ENCODE measurements at regions not wholly inside any gene's neighbourhood (a gene's known extent, or its start where the extent isn't known, plus 50 kb on each side); places are given as distances from the start of the nearest gene placed in this dataset.

DNA sequence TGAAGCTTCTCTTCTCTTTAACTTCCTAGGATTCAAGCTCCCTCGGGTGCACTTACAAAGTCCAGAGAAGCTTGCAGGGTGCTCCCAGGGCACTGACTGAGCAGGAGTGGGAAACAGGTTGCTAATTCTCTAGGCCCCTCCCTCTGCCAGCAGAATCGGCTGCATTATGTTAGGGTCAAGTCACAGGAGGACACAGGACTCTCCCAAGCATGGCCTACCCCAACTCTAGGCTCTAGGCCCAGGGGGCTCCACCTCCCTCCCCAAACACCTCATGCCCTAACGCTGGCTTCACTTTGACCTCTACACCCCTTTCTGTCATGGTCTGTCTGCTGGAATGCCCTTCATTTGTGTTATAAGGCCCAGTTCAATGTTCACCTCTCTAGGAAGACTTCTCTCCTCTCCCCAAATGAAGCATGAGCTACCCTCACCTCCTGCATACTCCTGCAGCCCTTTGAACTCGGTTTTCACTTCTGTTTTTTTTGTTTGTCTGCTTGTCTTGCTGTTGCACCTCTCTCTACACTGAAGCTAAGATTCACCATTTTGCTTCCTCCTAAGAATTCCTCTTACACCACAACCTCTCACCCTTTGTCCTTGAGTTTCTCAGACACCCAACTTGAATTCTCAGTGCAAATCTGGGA, 521.8 kb upstream of the ID2 start:
- TF ChIP-seq, protein P1, sequence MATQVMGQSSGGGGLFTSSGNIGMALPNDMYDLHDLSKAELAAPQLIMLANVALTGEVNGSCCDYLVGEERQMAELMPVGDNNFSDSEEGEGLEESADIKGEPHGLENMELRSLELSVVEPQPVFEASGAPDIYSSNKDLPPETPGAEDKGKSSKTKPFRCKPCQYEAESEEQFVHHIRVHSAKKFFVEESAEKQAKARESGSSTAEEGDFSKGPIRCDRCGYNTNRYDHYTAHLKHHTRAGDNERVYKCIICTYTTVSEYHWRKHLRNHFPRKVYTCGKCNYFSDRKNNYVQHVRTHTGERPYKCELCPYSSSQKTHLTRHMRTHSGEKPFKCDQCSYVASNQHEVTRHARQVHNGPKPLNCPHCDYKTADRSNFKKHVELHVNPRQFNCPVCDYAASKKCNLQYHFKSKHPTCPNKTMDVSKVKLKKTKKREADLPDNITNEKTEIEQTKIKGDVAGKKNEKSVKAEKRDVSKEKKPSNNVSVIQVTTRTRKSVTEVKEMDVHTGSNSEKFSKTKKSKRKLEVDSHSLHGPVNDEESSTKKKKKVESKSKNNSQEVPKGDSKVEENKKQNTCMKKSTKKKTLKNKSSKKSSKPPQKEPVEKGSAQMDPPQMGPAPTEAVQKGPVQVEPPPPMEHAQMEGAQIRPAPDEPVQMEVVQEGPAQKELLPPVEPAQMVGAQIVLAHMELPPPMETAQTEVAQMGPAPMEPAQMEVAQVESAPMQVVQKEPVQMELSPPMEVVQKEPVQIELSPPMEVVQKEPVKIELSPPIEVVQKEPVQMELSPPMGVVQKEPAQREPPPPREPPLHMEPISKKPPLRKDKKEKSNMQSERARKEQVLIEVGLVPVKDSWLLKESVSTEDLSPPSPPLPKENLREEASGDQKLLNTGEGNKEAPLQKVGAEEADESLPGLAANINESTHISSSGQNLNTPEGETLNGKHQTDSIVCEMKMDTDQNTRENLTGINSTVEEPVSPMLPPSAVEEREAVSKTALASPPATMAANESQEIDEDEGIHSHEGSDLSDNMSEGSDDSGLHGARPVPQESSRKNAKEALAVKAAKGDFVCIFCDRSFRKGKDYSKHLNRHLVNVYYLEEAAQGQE (IDR thresholded peaks at IDR 0.05; ENCODE audit: insufficient read depth in 1 of 2, low read depth in 2 of 2, low read length in 2 of 2) = no peak
- no peak for TF ChIP-seq SIN3A (IDR thresholded peaks at IDR 0.05; ENCODE audit: borderline replicate concordance, insufficient read depth, low read length)
- no peak for TF ChIP-seq TAF1 (IDR thresholded peaks at IDR 0.05; ENCODE audit: borderline replicate concordance, insufficient read depth, low read length)
- no peak for TF ChIP-seq FOXP2 (optimal IDR thresholded peaks at IDR 0.05; ENCODE audit: borderline replicate concordance, extremely low read depth, extremely low read length, insufficient read depth)

GRCh38 chr2:8160959-8161358, 520.9 kb upstream of the ID2 start:
- TF ChIP-seq POLR2AphosphoS5 (IDR thresholded peaks at IDR 0.05; ENCODE audit: low read depth, low read length) = no peak
- TF ChIP-seq FOXP2 (optimal IDR thresholded peaks at IDR 0.05; ENCODE audit: borderline replicate concordance, extremely low read depth, extremely low read length, insufficient read depth) = no peak
- TF ChIP-seq TAF1 (IDR thresholded peaks at IDR 0.05; ENCODE audit: borderline replicate concordance, insufficient read depth, low read length) = no peak
- TF ChIP-seq SIN3A (IDR thresholded peaks at IDR 0.05; ENCODE audit: borderline replicate concordance, insufficient read depth, low read length) = no peak

DNA sequence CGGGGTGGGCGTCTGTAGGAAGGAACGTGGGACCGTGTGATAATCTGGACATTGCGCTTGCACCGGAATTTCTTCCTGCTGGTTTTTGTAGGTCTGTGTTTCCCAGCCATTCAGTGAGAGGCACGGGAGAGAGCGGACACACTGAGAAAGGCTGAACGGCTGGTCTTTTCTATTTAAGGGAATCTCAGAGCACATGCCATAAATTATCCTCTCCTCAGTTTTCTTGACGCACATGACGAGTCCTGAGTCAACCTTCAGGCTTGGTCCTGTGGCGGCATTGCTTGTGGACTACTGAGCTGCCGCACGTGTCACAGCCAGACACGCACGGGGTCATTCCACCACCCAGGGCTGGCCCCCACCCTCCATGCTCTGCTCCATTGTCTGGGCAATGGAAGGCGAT, 519.3 kb upstream of the ID2 start:
- TF ChIP-seq, protein P1 (IDR thresholded peaks at IDR 0.05; ENCODE audit: insufficient read depth in 1 of 2, low read depth in 2 of 2, low read length in 2 of 2) = no peak
- TF ChIP-seq TAF1 (IDR thresholded peaks at IDR 0.05; ENCODE audit: borderline replicate concordance, insufficient read depth, low read length) (no peak), POLR2AphosphoS5 (IDR thresholded peaks at IDR 0.05; ENCODE audit: low read depth, low read length) (no peak), SIN3A (IDR thresholded peaks at IDR 0.05; ENCODE audit: borderline replicate concordance, insufficient read depth, low read length) (no peak), FOXP2 (optimal IDR thresholded peaks at IDR 0.05; ENCODE audit: borderline replicate concordance, extremely low read depth, extremely low read length, insufficient read depth) (no peak)

DNA sequence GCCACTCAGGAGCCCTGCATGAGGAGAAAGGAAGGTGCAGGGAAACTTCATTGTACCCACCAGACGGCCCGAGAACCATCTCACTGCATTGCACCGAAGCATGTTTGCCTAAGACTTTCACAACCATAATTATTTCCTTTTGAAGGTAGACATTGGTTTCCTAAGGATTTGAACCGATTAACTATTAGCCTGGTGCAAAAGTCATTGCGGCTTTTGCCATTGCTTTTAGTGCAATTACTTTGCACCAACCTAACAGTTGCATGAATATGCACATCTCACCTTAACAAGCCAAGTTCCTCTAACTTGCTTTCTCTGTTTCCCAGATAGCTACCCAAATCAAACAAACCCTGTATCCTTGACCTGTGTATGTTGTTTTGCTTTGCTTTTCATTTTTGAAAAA, 516.3 kb upstream of the ID2 start:
- no peak for TF ChIP-seq TAF1 (IDR thresholded peaks at IDR 0.05; ENCODE audit: borderline replicate concordance, insufficient read depth, low read length)
- no peak for TF ChIP-seq FOXP2 (optimal IDR thresholded peaks at IDR 0.05; ENCODE audit: borderline replicate concordance, extremely low read depth, extremely low read length, insufficient read depth)
- TF ChIP-seq POLR2AphosphoS5 (IDR thresholded peaks at IDR 0.05; ENCODE audit: low read depth, low read length) = no peak
- TF ChIP-seq, protein P1 (IDR thresholded peaks at IDR 0.05; ENCODE audit: insufficient read depth in 1 of 2, low read depth in 2 of 2, low read length in 2 of 2) = no peak
- no peak for TF ChIP-seq SIN3A (IDR thresholded peaks at IDR 0.05; ENCODE audit: borderline replicate concordance, insufficient read depth, low read length)

DNA sequence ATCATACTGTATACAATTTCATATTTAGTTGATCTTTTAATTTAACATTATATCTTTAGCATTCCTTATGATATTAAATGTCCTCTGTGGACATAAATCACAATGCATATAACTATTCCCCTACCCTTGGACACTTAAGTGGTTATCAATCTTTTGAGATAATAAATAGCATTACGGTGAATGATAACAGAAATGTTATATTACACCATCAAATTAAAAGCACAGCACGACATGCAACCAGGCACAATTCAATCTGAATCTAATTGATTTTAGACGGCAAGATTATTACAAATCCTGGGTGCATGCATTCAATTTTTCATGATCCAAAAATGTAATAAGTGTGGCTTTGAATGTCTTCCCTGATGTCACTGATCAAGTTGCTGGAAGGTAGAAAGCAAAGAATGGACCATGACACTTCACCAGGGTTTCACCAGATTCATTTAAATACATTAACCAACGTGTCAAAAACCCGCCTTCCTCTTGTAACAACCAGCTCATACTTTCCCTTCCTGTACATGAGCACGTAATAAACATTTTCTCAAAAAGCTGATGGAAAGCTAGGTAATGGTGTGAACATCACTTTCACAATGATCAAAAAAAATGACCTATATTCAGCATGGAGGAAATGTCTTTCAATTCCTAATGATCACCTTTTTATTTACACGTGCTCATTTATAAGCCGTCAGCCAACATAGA, 513.7 kb upstream of the ID2 start:
- TF ChIP-seq POLR2AphosphoS5 (IDR thresholded peaks at IDR 0.05; ENCODE audit: low read depth, low read length) = no peak
- no peak for TF ChIP-seq SIN3A (IDR thresholded peaks at IDR 0.05; ENCODE audit: borderline replicate concordance, insufficient read depth, low read length)
- TF ChIP-seq FOXP2 (optimal IDR thresholded peaks at IDR 0.05; ENCODE audit: borderline replicate concordance, extremely low read depth, extremely low read length, insufficient read depth) = no peak
- TF ChIP-seq TAF1 (IDR thresholded peaks at IDR 0.05; ENCODE audit: borderline replicate concordance, insufficient read depth, low read length) = no peak
- TF ChIP-seq, protein P1 (IDR thresholded peaks at IDR 0.05; ENCODE audit: insufficient read depth in 1 of 2, low read depth in 2 of 2, low read length in 2 of 2) = no peak
